ENCODE measurements at regions not wholly inside any gene's neighbourhood (a gene's known extent, or its start where the extent isn't known, plus 50 kb on each side); places are given as distances from the start of the nearest gene placed in this dataset.

DNA sequence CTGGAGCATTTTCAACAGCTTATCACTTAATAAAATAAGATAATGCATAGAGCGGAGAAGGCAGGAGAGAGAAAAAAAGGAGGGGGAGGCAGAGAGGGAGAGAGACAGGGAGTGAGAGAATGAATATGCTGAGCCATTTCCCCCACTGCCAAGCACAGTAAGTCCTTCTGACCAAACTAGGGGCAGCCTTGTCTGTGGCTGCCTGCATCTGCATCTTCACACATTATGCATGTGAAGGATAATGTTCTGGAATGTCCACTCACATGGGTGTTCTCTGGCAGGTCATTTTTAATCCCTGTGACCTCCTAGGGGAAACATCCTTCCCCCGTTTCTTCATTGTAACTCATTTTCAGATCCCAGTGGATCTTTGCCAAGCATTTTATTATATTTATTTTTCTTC lies 269.3 kb downstream of the FOXA2 start (continued):
- TF ChIP-seq, protein P1, sequence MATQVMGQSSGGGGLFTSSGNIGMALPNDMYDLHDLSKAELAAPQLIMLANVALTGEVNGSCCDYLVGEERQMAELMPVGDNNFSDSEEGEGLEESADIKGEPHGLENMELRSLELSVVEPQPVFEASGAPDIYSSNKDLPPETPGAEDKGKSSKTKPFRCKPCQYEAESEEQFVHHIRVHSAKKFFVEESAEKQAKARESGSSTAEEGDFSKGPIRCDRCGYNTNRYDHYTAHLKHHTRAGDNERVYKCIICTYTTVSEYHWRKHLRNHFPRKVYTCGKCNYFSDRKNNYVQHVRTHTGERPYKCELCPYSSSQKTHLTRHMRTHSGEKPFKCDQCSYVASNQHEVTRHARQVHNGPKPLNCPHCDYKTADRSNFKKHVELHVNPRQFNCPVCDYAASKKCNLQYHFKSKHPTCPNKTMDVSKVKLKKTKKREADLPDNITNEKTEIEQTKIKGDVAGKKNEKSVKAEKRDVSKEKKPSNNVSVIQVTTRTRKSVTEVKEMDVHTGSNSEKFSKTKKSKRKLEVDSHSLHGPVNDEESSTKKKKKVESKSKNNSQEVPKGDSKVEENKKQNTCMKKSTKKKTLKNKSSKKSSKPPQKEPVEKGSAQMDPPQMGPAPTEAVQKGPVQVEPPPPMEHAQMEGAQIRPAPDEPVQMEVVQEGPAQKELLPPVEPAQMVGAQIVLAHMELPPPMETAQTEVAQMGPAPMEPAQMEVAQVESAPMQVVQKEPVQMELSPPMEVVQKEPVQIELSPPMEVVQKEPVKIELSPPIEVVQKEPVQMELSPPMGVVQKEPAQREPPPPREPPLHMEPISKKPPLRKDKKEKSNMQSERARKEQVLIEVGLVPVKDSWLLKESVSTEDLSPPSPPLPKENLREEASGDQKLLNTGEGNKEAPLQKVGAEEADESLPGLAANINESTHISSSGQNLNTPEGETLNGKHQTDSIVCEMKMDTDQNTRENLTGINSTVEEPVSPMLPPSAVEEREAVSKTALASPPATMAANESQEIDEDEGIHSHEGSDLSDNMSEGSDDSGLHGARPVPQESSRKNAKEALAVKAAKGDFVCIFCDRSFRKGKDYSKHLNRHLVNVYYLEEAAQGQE (IDR thresholded peaks at IDR 0.05; ENCODE audit: borderline replicate concordance), result no peak
- TF ChIP-seq, protein P1 (CRISPR knock-in tag; IDR thresholded peaks at IDR 0.05; ENCODE audit: low read depth), result no peak
- TF ChIP-seq, protein P2, sequence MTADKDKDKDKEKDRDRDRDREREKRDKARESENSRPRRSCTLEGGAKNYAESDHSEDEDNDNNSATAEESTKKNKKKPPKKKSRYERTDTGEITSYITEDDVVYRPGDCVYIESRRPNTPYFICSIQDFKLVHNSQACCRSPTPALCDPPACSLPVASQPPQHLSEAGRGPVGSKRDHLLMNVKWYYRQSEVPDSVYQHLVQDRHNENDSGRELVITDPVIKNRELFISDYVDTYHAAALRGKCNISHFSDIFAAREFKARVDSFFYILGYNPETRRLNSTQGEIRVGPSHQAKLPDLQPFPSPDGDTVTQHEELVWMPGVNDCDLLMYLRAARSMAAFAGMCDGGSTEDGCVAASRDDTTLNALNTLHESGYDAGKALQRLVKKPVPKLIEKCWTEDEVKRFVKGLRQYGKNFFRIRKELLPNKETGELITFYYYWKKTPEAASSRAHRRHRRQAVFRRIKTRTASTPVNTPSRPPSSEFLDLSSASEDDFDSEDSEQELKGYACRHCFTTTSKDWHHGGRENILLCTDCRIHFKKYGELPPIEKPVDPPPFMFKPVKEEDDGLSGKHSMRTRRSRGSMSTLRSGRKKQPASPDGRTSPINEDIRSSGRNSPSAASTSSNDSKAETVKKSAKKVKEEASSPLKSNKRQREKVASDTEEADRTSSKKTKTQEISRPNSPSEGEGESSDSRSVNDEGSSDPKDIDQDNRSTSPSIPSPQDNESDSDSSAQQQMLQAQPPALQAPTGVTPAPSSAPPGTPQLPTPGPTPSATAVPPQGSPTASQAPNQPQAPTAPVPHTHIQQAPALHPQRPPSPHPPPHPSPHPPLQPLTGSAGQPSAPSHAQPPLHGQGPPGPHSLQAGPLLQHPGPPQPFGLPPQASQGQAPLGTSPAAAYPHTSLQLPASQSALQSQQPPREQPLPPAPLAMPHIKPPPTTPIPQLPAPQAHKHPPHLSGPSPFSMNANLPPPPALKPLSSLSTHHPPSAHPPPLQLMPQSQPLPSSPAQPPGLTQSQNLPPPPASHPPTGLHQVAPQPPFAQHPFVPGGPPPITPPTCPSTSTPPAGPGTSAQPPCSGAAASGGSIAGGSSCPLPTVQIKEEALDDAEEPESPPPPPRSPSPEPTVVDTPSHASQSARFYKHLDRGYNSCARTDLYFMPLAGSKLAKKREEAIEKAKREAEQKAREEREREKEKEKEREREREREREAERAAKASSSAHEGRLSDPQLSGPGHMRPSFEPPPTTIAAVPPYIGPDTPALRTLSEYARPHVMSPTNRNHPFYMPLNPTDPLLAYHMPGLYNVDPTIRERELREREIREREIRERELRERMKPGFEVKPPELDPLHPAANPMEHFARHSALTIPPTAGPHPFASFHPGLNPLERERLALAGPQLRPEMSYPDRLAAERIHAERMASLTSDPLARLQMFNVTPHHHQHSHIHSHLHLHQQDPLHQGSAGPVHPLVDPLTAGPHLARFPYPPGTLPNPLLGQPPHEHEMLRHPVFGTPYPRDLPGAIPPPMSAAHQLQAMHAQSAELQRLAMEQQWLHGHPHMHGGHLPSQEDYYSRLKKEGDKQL (CRISPR knock-in tag; IDR thresholded peaks at IDR 0.05; ENCODE audit: borderline replicate concordance), result no peak
- TF ChIP-seq NFYB (IDR thresholded peaks at IDR 0.05; ENCODE audit: extremely low read depth, insufficient read length), result no peak
- no peak for TF ChIP-seq STAT5A (IDR thresholded peaks at IDR 0.05; ENCODE audit: borderline replicate concordance, low read length)
- TF ChIP-seq RBFOX2 (IDR thresholded peaks at IDR 0.05; ENCODE audit: low read depth, low read length), result no peak
- no peak for TF ChIP-seq SMARCB1 (IDR thresholded peaks at IDR 0.05; ENCODE audit: insufficient read length, low read depth)
- TF ChIP-seq, protein P3, sequence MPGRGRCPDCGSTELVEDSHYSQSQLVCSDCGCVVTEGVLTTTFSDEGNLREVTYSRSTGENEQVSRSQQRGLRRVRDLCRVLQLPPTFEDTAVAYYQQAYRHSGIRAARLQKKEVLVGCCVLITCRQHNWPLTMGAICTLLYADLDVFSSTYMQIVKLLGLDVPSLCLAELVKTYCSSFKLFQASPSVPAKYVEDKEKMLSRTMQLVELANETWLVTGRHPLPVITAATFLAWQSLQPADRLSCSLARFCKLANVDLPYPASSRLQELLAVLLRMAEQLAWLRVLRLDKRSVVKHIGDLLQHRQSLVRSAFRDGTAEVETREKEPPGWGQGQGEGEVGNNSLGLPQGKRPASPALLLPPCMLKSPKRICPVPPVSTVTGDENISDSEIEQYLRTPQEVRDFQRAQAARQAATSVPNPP (IDR thresholded peaks at IDR 0.05; ENCODE audit: borderline replicate concordance, insufficient read depth, insufficient read length), result no peak

Data from K562 (cell line).